Right ventricle myocardium inferior (tissue), 1 donor: ENCODE measurements at regions not wholly inside any gene's neighbourhood (a gene's known extent, or its start where the extent isn't known, plus 50 kb on each side); places are given as distances from the start of the nearest gene placed in this dataset.
"Not testable (repeated sequence)": the region's sequence is repeated elsewhere in the genome, so short reads cannot be mapped to it uniquely, and the experiment has no call there.

Experiments
- ATAC-seq: fragments of 200-7000 bp; cut with Tn5 transposase; one replicate; pipeline ENCODE4 v1.9.1; 2020; ENCODE audit warnings: mild to moderate bottlenecking, moderate library complexity
- DNase-seq: peaks from one replicate; pipeline ENCODE4 v3.0.0; 2021; ENCODE audit errors: missing footprints
- intact Hi-C: fragments of 100-400 bp; cut with DNase I; formaldehyde crosslinking; loops from one replicate; pipeline ENCODE4 v1.11.0; 2022
- donor health status: DM: no; HTN: yes; CAD: no; lungs with severe emphysema.

- no peak for ATAC-seq
- intact Hi-C loops, result no loop called here
- no peak for DNase-seq
Observed at GRCh38 chr5:124544366-124545055, 201.9 kb downstream of the ZNF608 start.

GRCh38 chr5:124538931-124539330 lies 207.5 kb downstream of the ZNF608 start:
- no peak for DNase-seq
- no peak for ATAC-seq
- intact Hi-C loops, result loop anchor here (5.0 to 10.0 kb wide), 2 partner anchors 113 to 206 kb away; partner anchors contain the start of gene ZNF608

- intact Hi-C loops, result loop anchor here (5.0 to 10.0 kb wide), 2 partner anchors 114 to 207 kb away; partner anchors contain the start of gene ZNF608
- ATAC-seq (no peak), DNase-seq (no peak)
Observed at GRCh38 chr5:124538191-124538590, 208.2 kb downstream of the ZNF608 start.

- DNase-seq (no peak), ATAC-seq (no peak)
- intact Hi-C loops, result loop anchor here (5.0 to 10.0 kb wide), 2 partner anchors 115 to 207 kb away; partner anchors contain the start of gene ZNF608
Observed at GRCh38 chr5:124537522-124537921, 208.9 kb downstream of the ZNF608 start.

- no peak for ATAC-seq
- intact Hi-C loops, result loop anchor here (5.0 to 10.0 kb wide), 2 partner anchors 115 to 208 kb away; partner anchors contain the start of gene ZNF608
- no peak for DNase-seq
Observed at GRCh38 chr5:124537107-124537506, 209.3 kb downstream of the ZNF608 start.

- DNase-seq (no peak), ATAC-seq (no peak)
- intact Hi-C loops, result loop anchor here (5.0 to 10.0 kb wide), 2 partner anchors 116 to 208 kb away; partner anchors contain the start of gene ZNF608
Observed at GRCh38 chr5:124536333-124536732, 210.1 kb downstream of the ZNF608 start.

GRCh38 chr5:124530916-124531315 lies 215.5 kb downstream of the ZNF608 start:
- ATAC-seq (no peak), DNase-seq (no peak)
- intact Hi-C loops, result loop anchor here (10.0 kb wide), 1 partner anchor 214 kb away; the partner anchor contains the start of gene ZNF608

GRCh38 chr5:124528838-124529237 lies 217.6 kb downstream of the ZNF608 start:
- no peak for ATAC-seq
- intact Hi-C loops, result no loop called here

GRCh38 chr5:124527220-124527991 lies 219.0 kb downstream of the ZNF608 start:
- ATAC-seq (peak; percentile 46), DNase-seq (no peak)
- intact Hi-C loops, result no loop called here

More at GRCh38 chr5:124528838-124529237, 217.6 kb downstream of the ZNF608 start:
- DNase-seq, result no peak

GRCh38 chr5:124526079-124526478 lies 220.4 kb downstream of the ZNF608 start:
- DNase-seq, intact Hi-C loops, ATAC-seq: not testable (repeated sequence)

- intact Hi-C loops, result no loop called here
- DNase-seq (no peak), ATAC-seq (no peak)
Observed at GRCh38 chr5:124524552-124525232, 221.7 kb downstream of the ZNF608 start.

- intact Hi-C loops, result no loop called here
- DNase-seq (no peak), ATAC-seq (no peak)
Observed at GRCh38 chr5:124523897-124524296, 222.5 kb downstream of the ZNF608 start.

- ATAC-seq (no peak), DNase-seq (no peak)
- intact Hi-C loops, result no loop called here
Observed at GRCh38 chr5:124522992-124523391, 223.4 kb downstream of the ZNF608 start.

GRCh38 chr5:124521461-124522230 lies 224.8 kb downstream of the ZNF608 start:
- ATAC-seq (no peak), DNase-seq (no peak)
- intact Hi-C loops, result no loop called here

- peak; percentile 85 for ATAC-seq
- intact Hi-C loops, result no loop called here
- no peak for DNase-seq
Observed at GRCh38 chr5:124519396-124519795, 227.0 kb downstream of the ZNF608 start.

GRCh38 chr5:124516567-124516966 lies 229.9 kb downstream of the ZNF608 start:
- ATAC-seq, result no peak
- intact Hi-C loops, result no loop called here
- no peak for DNase-seq

- intact Hi-C loops, result no loop called here
- ATAC-seq, result no peak
- DNase-seq, result no peak
Observed at GRCh38 chr5:124515497-124516245, 230.8 kb downstream of the ZNF608 start.

GRCh38 chr5:124514956-124515355 lies 231.5 kb downstream of the ZNF608 start:
- DNase-seq (no peak), ATAC-seq (no peak)
- intact Hi-C loops, result no loop called here
